Astrocyte of the spinal cord (primary cell): ENCODE measurements at regions not wholly inside any gene's neighbourhood (a gene's known extent, or its start where the extent isn't known, plus 50 kb on each side); places are given as distances from the start of the nearest gene placed in this dataset.

Source experiments
- DNase-seq: peaks from one replicate; pipeline ENCODE4 v3.0.0; 2011; ENCODE audit warnings: low read depth, low spot score
- H3K4me3 ChIP-seq: 2 replicates; pipeline ENCODE4 v1.5.1; 2011; ENCODE audit warnings: low read depth, mild to moderate bottlenecking, low read length, moderate library complexity
- in situ Hi-C: cut with HindIII; loops from 2 replicates; pipeline ENCODE4 v1.10.0; 2017; ENCODE audit warnings: low sequenced_read_pairs
- TF ChIP-seq, protein P1 (sequence below): IDR thresholded peaks from 2 replicates; pipeline ENCODE4 v1.5.1; 2012; ENCODE audit warnings: low read depth, mild to moderate bottlenecking, low read length, inconsistent platforms

DNA sequence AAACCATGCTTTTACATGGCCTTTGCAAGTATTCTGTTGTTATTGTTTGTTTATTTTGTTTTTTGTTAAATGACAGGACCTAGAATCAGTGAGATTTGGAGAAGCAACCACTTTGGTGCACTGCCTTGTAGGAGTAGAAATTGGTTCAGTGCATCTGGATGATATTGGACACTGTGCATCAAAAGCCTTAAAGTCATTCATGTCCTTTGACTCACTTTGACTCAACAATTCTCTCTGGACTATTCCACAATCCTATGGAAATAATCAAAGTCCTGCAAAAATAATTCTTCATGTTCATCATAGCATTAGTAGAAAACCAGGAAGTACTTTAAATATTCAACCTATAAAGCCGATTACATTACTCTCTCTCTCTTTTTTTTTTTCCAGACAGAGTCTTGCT, 224.8 kb downstream of the ABHD5 start:
- TF ChIP-seq, protein P1, sequence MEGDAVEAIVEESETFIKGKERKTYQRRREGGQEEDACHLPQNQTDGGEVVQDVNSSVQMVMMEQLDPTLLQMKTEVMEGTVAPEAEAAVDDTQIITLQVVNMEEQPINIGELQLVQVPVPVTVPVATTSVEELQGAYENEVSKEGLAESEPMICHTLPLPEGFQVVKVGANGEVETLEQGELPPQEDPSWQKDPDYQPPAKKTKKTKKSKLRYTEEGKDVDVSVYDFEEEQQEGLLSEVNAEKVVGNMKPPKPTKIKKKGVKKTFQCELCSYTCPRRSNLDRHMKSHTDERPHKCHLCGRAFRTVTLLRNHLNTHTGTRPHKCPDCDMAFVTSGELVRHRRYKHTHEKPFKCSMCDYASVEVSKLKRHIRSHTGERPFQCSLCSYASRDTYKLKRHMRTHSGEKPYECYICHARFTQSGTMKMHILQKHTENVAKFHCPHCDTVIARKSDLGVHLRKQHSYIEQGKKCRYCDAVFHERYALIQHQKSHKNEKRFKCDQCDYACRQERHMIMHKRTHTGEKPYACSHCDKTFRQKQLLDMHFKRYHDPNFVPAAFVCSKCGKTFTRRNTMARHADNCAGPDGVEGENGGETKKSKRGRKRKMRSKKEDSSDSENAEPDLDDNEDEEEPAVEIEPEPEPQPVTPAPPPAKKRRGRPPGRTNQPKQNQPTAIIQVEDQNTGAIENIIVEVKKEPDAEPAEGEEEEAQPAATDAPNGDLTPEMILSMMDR, result no peak
- no peak overlapping the region for H3K4me3 ChIP-seq
- no peak for DNase-seq
- in situ Hi-C loops, result no loop called here

DNA sequence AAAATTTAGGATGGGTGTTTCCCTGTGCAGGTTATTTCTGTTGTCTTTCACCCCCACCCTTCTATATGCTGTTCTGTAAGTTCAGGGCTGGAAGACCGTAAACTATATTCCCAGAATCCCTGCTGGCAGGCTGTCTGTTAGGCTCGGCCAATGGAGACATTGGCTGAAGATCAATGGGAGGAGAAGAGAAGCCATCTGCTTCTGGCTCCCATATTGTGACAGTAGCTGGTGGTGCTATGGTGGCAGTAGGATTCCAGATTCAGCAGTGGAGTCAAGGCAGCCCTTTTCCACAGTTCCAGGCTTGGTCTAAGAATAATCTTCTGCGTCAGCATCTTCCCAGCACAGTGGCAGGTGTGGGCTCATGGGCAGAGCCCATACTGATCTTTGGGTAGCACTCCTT, 226.6 kb downstream of the ABHD5 start:
- in situ Hi-C loops, result no loop called here
- no peak overlapping the region for H3K4me3 ChIP-seq
- TF ChIP-seq, protein P1, result no peak
- DNase-seq, result no peak

DNA sequence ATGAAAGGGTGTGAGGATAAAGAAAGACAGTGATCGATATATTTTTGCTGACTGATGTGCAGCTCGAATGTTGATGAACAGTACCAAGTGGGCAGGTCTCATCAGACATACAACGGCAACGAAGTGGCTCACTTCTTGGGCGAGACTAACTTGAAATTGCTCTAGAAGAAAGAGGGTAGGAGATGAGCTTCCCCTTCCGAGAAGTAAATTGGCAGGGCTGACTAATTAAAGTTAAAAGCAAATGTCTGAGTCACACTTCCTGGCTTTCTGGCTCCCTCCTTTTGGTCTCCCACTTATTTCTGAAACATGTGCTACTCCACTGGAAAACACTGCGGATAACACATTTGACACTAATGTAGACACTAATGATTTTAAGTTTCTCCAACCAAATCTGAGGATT, 228.3 kb downstream of the ABHD5 start:
- DNase-seq, result peak; percentile 37
- in situ Hi-C loops, result no loop called here
- TF ChIP-seq, protein P1, result no peak
- no peak overlapping the region for H3K4me3 ChIP-seq

DNA sequence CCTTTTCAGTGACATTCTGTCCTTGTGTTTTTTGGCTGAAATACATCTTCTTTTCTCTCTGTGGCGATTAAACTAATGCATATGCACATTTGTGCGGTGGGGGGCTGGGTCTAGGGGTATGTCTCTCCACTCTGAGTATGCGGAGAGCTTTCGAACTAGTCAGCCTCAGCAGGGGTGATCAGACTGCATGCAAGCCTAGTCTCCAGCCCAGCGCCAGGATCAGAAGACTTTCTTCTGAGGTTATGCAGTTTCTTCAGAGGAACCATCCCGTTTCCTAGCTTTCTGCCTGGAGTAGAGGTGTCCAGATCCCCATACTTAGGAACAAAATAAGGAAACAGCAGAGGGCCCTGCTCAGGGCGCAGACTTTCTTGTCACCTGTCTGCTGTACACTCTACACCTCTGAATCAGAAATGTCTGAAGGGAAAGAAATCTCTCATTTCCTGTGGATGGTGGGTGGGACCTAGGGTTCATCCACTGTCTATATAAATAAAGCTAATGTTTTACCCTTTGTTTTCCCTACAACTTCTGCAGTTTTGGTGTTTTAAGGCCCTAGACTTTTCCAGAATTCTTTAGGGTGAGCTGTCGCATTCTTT, 230.4 kb downstream of the ABHD5 start:
- TF ChIP-seq, protein P1, result no peak
- no peak overlapping the region for H3K4me3 ChIP-seq
- in situ Hi-C loops, result no loop called here
- DNase-seq, result peak; percentile 30

DNA sequence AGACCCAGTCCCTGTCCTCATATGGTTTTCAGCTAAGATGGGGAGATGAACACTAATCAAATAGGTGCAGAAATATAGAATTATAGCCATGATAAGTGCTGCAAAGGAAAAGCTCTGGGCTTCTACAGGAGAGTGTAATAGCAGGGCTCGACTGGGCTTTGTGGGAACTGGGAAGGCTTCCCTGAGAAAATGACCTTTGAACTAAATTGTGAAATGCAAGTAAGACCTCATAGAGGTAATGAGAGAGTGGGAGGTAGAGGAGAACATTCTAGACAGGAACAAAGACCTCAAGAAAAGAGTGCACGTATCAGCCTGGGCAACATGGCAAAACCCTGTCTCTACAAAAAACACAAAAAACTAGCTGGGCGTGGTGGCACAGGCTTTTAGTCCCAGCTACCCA, 231.6 kb downstream of the ABHD5 start:
- TF ChIP-seq, protein P1, result no peak
- in situ Hi-C loops, result no loop called here
- no peak overlapping the region for H3K4me3 ChIP-seq
- no peak for DNase-seq

DNA sequence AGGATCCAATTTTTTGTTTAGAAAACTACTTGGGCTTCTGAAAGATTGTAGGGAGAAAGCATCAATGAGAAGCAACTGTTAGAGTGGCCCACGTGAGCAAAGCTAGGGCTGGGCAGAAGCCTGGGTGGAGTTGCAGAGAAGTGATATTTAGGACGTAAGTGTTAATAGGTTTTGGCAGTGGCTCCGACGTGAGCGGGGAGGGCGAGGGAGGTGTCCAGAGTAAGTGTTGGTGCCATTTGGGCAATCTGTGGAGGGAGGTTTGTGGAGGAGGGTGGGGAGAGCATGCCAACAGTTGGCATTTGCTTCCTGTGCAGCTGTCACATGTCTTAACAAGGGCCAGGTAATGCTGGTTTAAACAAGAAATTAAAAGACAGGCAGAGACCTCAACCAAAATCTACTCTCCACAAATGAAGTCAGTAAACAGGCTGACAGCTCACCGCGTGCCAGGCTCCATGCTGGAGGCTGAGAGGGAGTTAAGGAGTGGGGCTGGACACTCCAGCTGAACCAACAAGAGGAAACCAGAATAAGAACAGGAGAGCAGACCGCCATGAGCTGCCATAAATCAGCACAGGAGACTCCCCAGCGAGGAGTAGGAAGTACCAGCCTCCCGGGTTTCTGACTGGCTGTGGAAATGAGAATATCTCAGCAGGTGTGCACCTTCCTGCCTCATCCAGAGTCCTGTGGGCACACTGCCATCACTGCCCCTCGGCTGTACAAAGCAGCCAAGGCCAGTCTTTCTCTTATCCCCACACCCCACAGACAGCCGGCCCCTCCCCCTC, 232.6 kb downstream of the ABHD5 start:
- in situ Hi-C loops, result no loop called here
- H3K4me3 ChIP-seq, result no peak overlapping the region
- TF ChIP-seq, protein P1, result no peak
- DNase-seq, result no peak
